ENCODE measurements at regions not wholly inside any gene's neighbourhood (a gene's known extent, or its start where the extent isn't known, plus 50 kb on each side); places are given as distances from the start of the nearest gene placed in this dataset.
"Not testable (repeated sequence)": the region's sequence is repeated elsewhere in the genome, so short reads cannot be mapped to it uniquely, and the experiment has no call there.

GRCh38 chr10:36463390-36463789, 662.0 kb upstream of the ANKRD30A start:
- no peaks in the 10 kb centered on the region for H3K79me2 ChIP-seq (ENCODE audit: control insufficient read depth, insufficient read depth, low read length)
- H3K4me2 ChIP-seq (ENCODE audit: insufficient read depth, low read length), result no peak overlapping the region
- no peaks in the 10 kb centered on the region for H3K36me3 ChIP-seq (ENCODE audit: control insufficient read depth in 2 of 2, extremely low read depth in 1 of 2, insufficient read depth in 2 of 2, low read length in 2 of 2)
- CTCF ChIA-PET, result interaction anchor here (1.0 to 1.2 kb wide), 2 partner anchors 11 to 702 kb away, joined by 3 to 4 read pairs; no protein-coding TSS in a partner anchor
- H2AFZ ChIP-seq (ENCODE audit: low read depth, low read length), result no peak overlapping the region
- TF ChIP-seq GATA2 (IDR thresholded peaks at IDR 0.05; ENCODE audit: insufficient read depth, insufficient read length, low read depth, low read length) (no peak), FOS (IDR thresholded peaks at IDR 0.05; ENCODE audit: borderline replicate concordance, insufficient read depth, low read length) (no peak), POLR2AphosphoS5 (IDR thresholded peaks at IDR 0.05; ENCODE audit: insufficient read depth, low read depth, low read length) (no peak), MYC (IDR thresholded peaks at IDR 0.05; ENCODE audit: low read depth, low read length) (no peak)
- TF ChIP-seq, protein P1, sequence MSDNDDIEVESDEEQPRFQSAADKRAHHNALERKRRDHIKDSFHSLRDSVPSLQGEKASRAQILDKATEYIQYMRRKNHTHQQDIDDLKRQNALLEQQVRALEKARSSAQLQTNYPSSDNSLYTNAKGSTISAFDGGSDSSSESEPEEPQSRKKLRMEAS (IDR thresholded peaks at IDR 0.05; ENCODE audit: insufficient read depth, insufficient read length), result no peak
- H3K4me3 ChIP-seq (replicated peaks in 1 of 3; ENCODE audit: insufficient read depth in 1 of 3, low read depth in 1 of 3, low read length in 3 of 3), result no peak overlapping the region
- H3K9me1 ChIP-seq (replicated peaks; ENCODE audit: control insufficient read depth, extremely low read depth, insufficient read depth, low read length), result no peaks in the 10 kb centered on the region
- H3K9me3 ChIP-seq (replicated peaks; ENCODE audit: control insufficient read depth, insufficient read depth, low read length), result no peaks in the 10 kb centered on the region
- no peaks in the 10 kb centered on the region for H3K4me1 ChIP-seq (ENCODE audit: control insufficient read depth, extremely low read depth, insufficient read depth, low read length)
- H3K27me3 ChIP-seq (ENCODE audit: control insufficient read depth in 2 of 2, insufficient read depth in 2 of 2, low read length in 2 of 2), result no peaks in the 10 kb centered on the region
- DNase-seq (ENCODE audit: low read depth, low spot score) (no peak), FAIRE-seq (no peak)
- H3K9ac ChIP-seq (replicated peaks; ENCODE audit: extremely low read depth, insufficient read depth, low read length), result no peak overlapping the region
- dilution Hi-C loops (cut with MboI; ENCODE audit: extremely low pct_ligation_motif_present, low sequenced_read_pairs), result no loop called here
- no TSS peak for BruUV-seq (replicated peaks)
- H3K27ac ChIP-seq (ENCODE audit: insufficient read depth, low read depth, low read length), result no peak overlapping the region
- no peaks in the 10 kb centered on the region for H4K20me1 ChIP-seq (replicated peaks; ENCODE audit: control insufficient read depth, extremely low read depth, insufficient read depth, low read length)
- POLR2A ChIA-PET, result interaction anchor here (0.6 kb wide), 1 partner anchor 72 kb away, joined by 3 read pairs; no protein-coding TSS in a partner anchor
- intact Hi-C loops (cut with micrococcal nuclease), result no loop called here

DNA sequence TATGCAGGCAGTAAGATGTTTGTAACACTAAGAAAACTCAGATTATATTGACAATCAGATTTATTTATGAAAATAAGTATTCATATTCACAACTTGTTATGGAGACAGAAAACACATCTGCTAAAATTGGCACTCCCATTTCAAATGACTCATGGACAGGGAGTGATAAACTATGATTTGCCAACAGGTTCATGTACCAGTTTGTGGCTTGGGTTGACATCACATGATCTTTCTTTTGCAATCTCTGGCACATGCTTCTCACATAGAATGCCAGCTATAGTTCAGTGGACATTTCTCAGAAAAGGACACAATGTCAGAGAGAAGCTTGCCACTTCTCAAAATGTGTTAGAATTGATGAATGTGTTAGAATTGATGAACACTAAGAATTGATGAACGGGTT, 663.2 kb upstream of the ANKRD30A start:
- TF ChIP-seq JUN (IDR thresholded peaks at IDR 0.05; ENCODE audit: borderline replicate concordance, insufficient read depth, insufficient read length, low read depth), result no peak
- TF ChIP-seq EZH2 (IDR thresholded peaks at IDR 0.05; ENCODE audit: borderline replicate concordance, low read depth, low read length, severe bottlenecking), result no peak
- TF ChIP-seq MYC (IDR thresholded peaks at IDR 0.05; ENCODE audit: low read depth, low read length), result no peak
- TF ChIP-seq POLR2AphosphoS5 (IDR thresholded peaks at IDR 0.05; ENCODE audit: insufficient read depth, low read depth, low read length), result no peak
- no peak for TF ChIP-seq GATA2 (IDR thresholded peaks at IDR 0.05; ENCODE audit: insufficient read depth, insufficient read length, low read depth, low read length)
- no peak for TF ChIP-seq POLR2A (IDR thresholded peaks at IDR 0.05; ENCODE audit: low read depth, low read length)
- TF ChIP-seq FOS (IDR thresholded peaks at IDR 0.05; ENCODE audit: borderline replicate concordance, insufficient read depth, low read length), result no peak
- TF ChIP-seq, protein P1 (IDR thresholded peaks at IDR 0.05; ENCODE audit: insufficient read depth, insufficient read length), result no peak
- Histone ChIP-seq H3K4me1 (ENCODE audit: control insufficient read depth, extremely low read depth, insufficient read depth, low read length) (no peaks in the 10 kb centered on the region), H3K27me3 (ENCODE audit: control insufficient read depth in 2 of 2, insufficient read depth in 2 of 2, low read length in 2 of 2) (no peaks in the 10 kb centered on the region), H3K9ac (replicated peaks; ENCODE audit: extremely low read depth, insufficient read depth, low read length) (no peak overlapping the region), H3K9me1 (replicated peaks; ENCODE audit: control insufficient read depth, extremely low read depth, insufficient read depth, low read length) (no peaks in the 10 kb centered on the region), H3K79me2 (ENCODE audit: control insufficient read depth, insufficient read depth, low read length) (no peaks in the 10 kb centered on the region), H2AFZ (ENCODE audit: low read depth, low read length) (no peak overlapping the region), H3K27ac (ENCODE audit: insufficient read depth, low read depth, low read length) (no peak overlapping the region), H3K4me2 (ENCODE audit: insufficient read depth, low read length) (no peak overlapping the region), H3K4me3 (replicated peaks in 1 of 3; ENCODE audit: insufficient read depth in 1 of 3, low read depth in 1 of 3, low read length in 3 of 3) (no peak overlapping the region), H3K9me3 (replicated peaks; ENCODE audit: control insufficient read depth, insufficient read depth, low read length) (no peaks in the 10 kb centered on the region), H4K20me1 (replicated peaks; ENCODE audit: control insufficient read depth, extremely low read depth, insufficient read depth, low read length) (no peaks in the 10 kb centered on the region), H3K36me3 (ENCODE audit: control insufficient read depth in 2 of 2, extremely low read depth in 1 of 2, insufficient read depth in 2 of 2, low read length in 2 of 2) (no peaks in the 10 kb centered on the region)
- ChIA-PET CTCF (no interaction called here), POLR2A (no interaction called here)
- no TSS peak for BruUV-seq (replicated peaks)
- intact Hi-C loops (cut with micrococcal nuclease) (no loop called here), dilution Hi-C loops (cut with MboI; ENCODE audit: extremely low pct_ligation_motif_present, low sequenced_read_pairs) (no loop called here)
- FAIRE-seq, result no peak
- DNase-seq (ENCODE audit: low read depth, low spot score), result no peak

- H3K9me3 ChIP-seq (replicated peaks; ENCODE audit: control insufficient read depth, insufficient read depth, low read length); H3K4me2 ChIP-seq (ENCODE audit: insufficient read depth, low read length); dilution Hi-C loops (cut with MboI; ENCODE audit: extremely low pct_ligation_motif_present, low sequenced_read_pairs); H3K9ac ChIP-seq (replicated peaks; ENCODE audit: extremely low read depth, insufficient read depth, low read length); H3K36me3 ChIP-seq (ENCODE audit: control insufficient read depth in 2 of 2, extremely low read depth in 1 of 2, insufficient read depth in 2 of 2, low read length in 2 of 2); H2AFZ ChIP-seq (ENCODE audit: low read depth, low read length); H4K20me1 ChIP-seq (replicated peaks; ENCODE audit: control insufficient read depth, extremely low read depth, insufficient read depth, low read length); FAIRE-seq; H3K27ac ChIP-seq (ENCODE audit: insufficient read depth, low read depth, low read length); H3K27me3 ChIP-seq (ENCODE audit: control insufficient read depth in 2 of 2, insufficient read depth in 2 of 2, low read length in 2 of 2); POLR2A ChIA-PET; H3K4me3 ChIP-seq (replicated peaks in 1 of 3; ENCODE audit: insufficient read depth in 1 of 3, low read depth in 1 of 3, low read length in 3 of 3); H3K9me1 ChIP-seq (replicated peaks; ENCODE audit: control insufficient read depth, extremely low read depth, insufficient read depth, low read length); DNase-seq (ENCODE audit: low read depth, low spot score); intact Hi-C loops (cut with micrococcal nuclease); H3K79me2 ChIP-seq (ENCODE audit: control insufficient read depth, insufficient read depth, low read length); H3K4me1 ChIP-seq (ENCODE audit: control insufficient read depth, extremely low read depth, insufficient read depth, low read length); CTCF ChIA-PET; BruUV-seq (replicated peaks): not testable (repeated sequence)
These were observed 667.0 kb upstream of the ANKRD30A start for GRCh38 chr10:36458437-36458836.

Data from endothelial cell of umbilical vein (primary cell).